ENCODE measurements at regions not wholly inside any gene's neighbourhood (a gene's known extent, or its start where the extent isn't known, plus 50 kb on each side); places are given as distances from the start of the nearest gene placed in this dataset.

DNA sequence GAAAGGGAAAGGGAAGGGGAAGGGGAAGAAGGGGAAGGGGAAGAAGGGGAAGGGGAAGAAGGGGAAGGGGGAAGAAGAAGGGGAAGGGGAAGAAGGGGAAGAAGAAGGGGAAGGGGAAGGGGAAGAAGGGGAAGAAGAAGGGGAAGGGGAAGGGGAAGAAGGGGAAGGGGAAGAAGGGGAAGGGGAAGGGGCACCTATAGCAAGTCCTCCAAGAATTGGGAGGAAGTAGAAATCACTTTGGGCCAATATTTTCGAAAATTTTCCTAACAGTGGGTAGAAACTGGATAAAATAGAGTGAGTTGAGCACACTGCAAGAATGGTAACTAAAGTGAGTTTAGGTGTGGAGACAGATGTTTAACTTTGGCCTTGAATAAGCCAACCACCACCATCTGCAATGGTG, 915.3 kb downstream of the DNAH5 start:
- TF ChIP-seq, protein P1, sequence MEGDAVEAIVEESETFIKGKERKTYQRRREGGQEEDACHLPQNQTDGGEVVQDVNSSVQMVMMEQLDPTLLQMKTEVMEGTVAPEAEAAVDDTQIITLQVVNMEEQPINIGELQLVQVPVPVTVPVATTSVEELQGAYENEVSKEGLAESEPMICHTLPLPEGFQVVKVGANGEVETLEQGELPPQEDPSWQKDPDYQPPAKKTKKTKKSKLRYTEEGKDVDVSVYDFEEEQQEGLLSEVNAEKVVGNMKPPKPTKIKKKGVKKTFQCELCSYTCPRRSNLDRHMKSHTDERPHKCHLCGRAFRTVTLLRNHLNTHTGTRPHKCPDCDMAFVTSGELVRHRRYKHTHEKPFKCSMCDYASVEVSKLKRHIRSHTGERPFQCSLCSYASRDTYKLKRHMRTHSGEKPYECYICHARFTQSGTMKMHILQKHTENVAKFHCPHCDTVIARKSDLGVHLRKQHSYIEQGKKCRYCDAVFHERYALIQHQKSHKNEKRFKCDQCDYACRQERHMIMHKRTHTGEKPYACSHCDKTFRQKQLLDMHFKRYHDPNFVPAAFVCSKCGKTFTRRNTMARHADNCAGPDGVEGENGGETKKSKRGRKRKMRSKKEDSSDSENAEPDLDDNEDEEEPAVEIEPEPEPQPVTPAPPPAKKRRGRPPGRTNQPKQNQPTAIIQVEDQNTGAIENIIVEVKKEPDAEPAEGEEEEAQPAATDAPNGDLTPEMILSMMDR (IDR thresholded peaks at IDR 0.05; ENCODE audit: low read depth, low read length), result no peak
- H3K36me3 ChIP-seq, result no peaks in the 10 kb centered on the region
- DNase-seq, result no peak
- no peaks in the 10 kb centered on the region for H3K27me3 ChIP-seq (ENCODE audit: insufficient read depth, low read depth, severe bottlenecking)
- H3K4me3 ChIP-seq (ENCODE audit: low read depth, low read length), result no peak overlapping the region
- no peaks in the 10 kb centered on the region for H3K9me3 ChIP-seq (ENCODE audit: severe bottlenecking)
- no peak overlapping the region for H3K27ac ChIP-seq

DNA sequence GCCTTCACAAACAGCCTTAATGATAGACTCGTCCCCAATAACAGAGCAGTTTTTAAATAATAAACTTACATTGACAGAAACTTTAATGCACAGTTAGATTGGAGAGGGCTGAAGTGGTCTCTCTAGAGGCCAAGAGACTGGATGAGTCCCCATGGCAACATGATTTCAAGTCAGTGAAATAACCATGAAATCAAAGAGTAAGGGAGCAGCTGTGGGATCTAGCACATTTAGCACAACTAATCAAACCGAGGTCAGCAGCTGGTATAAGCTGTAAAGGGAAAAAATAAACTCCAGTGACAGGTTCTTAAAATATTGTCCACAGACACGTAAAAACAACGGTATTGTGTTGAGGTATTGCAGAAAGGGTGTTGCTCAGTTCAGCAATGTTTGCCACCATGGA, 916.6 kb downstream of the DNAH5 start:
- Histone ChIP-seq H3K9me3 (ENCODE audit: severe bottlenecking) (no peaks in the 10 kb centered on the region), H3K4me3 (ENCODE audit: low read depth, low read length) (no peak overlapping the region), H3K27me3 (ENCODE audit: insufficient read depth, low read depth, severe bottlenecking) (no peaks in the 10 kb centered on the region), H3K36me3 (no peaks in the 10 kb centered on the region), H3K27ac (no peak overlapping the region)
- TF ChIP-seq, protein P1 (IDR thresholded peaks at IDR 0.05; ENCODE audit: low read depth, low read length), result no peak
- no peak for DNase-seq

DNA sequence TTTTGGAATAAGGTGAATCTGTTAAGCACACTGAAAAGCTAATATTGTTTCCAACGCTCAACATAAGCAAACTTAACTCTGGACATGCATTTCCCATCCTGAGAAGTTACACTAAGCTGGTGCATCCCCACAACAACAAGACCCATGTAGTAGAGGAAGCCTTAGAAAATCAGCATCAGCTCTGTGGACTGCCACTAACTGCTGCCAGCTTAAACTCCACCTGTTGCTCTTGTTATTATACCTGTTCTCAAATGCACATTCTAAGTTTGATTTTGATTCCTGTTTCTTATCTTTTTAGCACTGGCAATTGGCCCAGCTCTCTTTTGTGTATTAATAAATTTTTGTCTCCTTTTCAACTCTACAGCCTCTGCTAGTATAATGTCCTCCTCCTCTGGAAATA, 924.8 kb downstream of the DNAH5 start:
- no peaks in the 10 kb centered on the region for H3K36me3 ChIP-seq

DNA sequence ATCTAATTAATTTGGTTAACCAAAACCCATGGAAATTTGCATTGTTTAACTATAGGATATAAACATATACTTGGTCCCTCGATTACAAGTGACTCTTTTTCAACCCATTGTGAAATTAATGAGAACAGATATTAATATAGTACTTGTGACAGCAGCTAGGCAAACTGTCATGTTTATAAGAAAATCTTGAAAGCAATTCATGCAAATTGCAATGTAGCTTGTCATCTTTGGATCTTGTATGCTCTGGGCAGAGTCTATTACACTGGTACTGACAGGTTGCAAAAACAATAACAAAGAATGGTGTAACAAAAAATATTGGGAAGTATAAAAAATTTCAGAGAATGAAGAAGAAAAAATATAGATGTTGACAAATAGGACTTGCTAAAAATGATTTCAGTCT, 941.0 kb downstream of the DNAH5 start:
- Histone ChIP-seq H3K9me3 (ENCODE audit: severe bottlenecking) (no peaks in the 10 kb centered on the region), H3K27ac (no peak overlapping the region), H3K4me3 (ENCODE audit: low read depth, low read length) (no peak overlapping the region), H3K27me3 (ENCODE audit: insufficient read depth, low read depth, severe bottlenecking) (no peaks in the 10 kb centered on the region), H3K36me3 (no peaks in the 10 kb centered on the region)
- TF ChIP-seq, protein P1 (IDR thresholded peaks at IDR 0.05; ENCODE audit: low read depth, low read length), result no peak
- DNase-seq, result no peak

More for the DNA sequence above, 924.8 kb downstream of the DNAH5 start:
- DNase-seq, result no peak
- no peaks in the 10 kb centered on the region for H3K9me3 ChIP-seq (ENCODE audit: severe bottlenecking)
- H3K27me3 ChIP-seq (ENCODE audit: insufficient read depth, low read depth, severe bottlenecking), result no peaks in the 10 kb centered on the region
- no peak overlapping the region for H3K4me3 ChIP-seq (ENCODE audit: low read depth, low read length)
- TF ChIP-seq, protein P1 (IDR thresholded peaks at IDR 0.05; ENCODE audit: low read depth, low read length), result no peak
- no peak overlapping the region for H3K27ac ChIP-seq

DNA sequence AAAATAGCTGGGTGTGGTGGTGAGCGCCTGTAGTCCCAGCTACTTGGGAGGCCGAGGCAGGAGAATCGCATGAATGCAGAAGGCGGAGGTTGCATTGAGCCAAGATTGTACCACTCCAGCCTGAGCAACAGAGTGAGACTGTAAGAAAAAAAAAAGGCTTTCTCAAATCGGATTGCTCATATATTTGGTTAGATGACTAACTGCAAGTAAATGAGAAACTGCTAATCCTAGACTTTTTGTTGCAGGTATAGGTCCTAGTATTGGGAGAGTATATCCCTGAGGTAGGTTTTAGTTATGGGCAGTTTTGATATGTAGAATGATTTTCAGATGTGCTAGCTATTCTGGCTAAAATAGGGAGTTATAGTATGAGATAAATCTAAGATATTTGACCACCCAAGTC, 944.8 kb downstream of the DNAH5 start:
- no peaks in the 10 kb centered on the region for H3K36me3 ChIP-seq
- H3K27ac ChIP-seq, result no peak overlapping the region
- no peak overlapping the region for H3K4me3 ChIP-seq (ENCODE audit: low read depth, low read length)
- H3K27me3 ChIP-seq (ENCODE audit: insufficient read depth, low read depth, severe bottlenecking), result no peaks in the 10 kb centered on the region
- TF ChIP-seq, protein P1 (IDR thresholded peaks at IDR 0.05; ENCODE audit: low read depth, low read length), result no peak
- H3K9me3 ChIP-seq (ENCODE audit: severe bottlenecking), result no peaks in the 10 kb centered on the region
- DNase-seq, result no peak

DNA sequence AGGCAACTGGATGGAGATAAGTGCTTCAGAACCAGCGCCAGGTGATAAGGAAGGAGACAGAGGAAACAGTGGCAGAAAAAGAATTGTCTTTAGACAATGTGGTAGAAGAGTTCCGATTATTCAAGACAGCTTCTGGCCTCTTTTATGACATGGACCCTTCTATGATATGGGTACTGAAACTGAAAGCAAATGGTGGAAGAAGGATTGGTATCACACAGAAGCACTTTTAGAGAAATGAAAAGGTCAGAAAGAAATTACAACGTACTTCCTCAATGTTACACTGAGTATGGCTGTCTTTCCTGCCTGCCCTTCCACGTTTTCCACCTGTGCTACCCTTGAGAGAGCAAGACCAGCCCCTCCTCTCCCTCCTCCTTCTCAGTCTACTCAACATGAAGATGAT, 959.3 kb downstream of the DNAH5 start:
- TF ChIP-seq, protein P1 (IDR thresholded peaks at IDR 0.05; ENCODE audit: low read depth, low read length), result no peak
- Histone ChIP-seq H3K27me3 (ENCODE audit: insufficient read depth, low read depth, severe bottlenecking) (no peaks in the 10 kb centered on the region), H3K36me3 (no peaks in the 10 kb centered on the region), H3K27ac (no peak overlapping the region), H3K4me3 (ENCODE audit: low read depth, low read length) (no peak overlapping the region), H3K9me3 (ENCODE audit: severe bottlenecking) (no peaks in the 10 kb centered on the region)
- DNase-seq, result no peak

Data from WERI-Rb-1 (cell line).